Activated T-cell treated with anti-CD3 and anti-CD28 coated beads, Interleukin-2, amount 50 U/mL, for 4 hours (primary cell): ENCODE measurements at regions not wholly inside any gene's neighbourhood (a gene's known extent, or its start where the extent isn't known, plus 50 kb on each side); places are given as distances from the start of the nearest gene placed in this dataset.
A peak's percentile ranks its signal among the peaks of the same experiment; 100 is the strongest.
"Not testable (repeated sequence)": the region's sequence is repeated elsewhere in the genome, so short reads cannot be mapped to it uniquely, and the experiment has no call there.

Experiments used
- ATAC-seq, 2 donors: fragments of 200-7000 bp; cut with Tn5 transposase; one replicate each; pipeline ENCODE4 v1.10.0; 2021
- DNase-seq: peaks from one replicate; pipeline ENCODE4 v3.0.0-alpha.2; 2020
- H3K27me3 Mint-ChIP-seq: one replicate; pipeline ENCODE4 v1.8.0; 2021; ENCODE audit warnings: low read depth, mixed read lengths
- H3K36me3 Mint-ChIP-seq: one replicate; pipeline ENCODE4 v1.8.0; 2022; ENCODE audit warnings: mixed read lengths; ENCODE audit not compliant: insufficient read depth
- H3K4me1 Mint-ChIP-seq: one replicate; pipeline ENCODE4 v1.8.0; 2021; ENCODE audit warnings: low read depth, mixed read lengths
- H3K4me3 Mint-ChIP-seq: one replicate; pipeline ENCODE4 v1.8.0; 2021; ENCODE audit warnings: mild to moderate bottlenecking, moderate library complexity, mixed read lengths
- H3K9me3 Mint-ChIP-seq: one replicate; pipeline ENCODE4 v1.8.0; 2021; ENCODE audit warnings: mixed read lengths

- H3K27me3 Mint-ChIP-seq: peaks cover 2% of the 10 kb centered on the region
- no peaks in the 10 kb centered on the region for H3K36me3 Mint-ChIP-seq
- H3K4me1 Mint-ChIP-seq: no peaks in the 10 kb centered on the region
- H3K4me3 Mint-ChIP-seq: no peak overlapping the region
- DNase-seq (no peak), ATAC-seq (no peak)
- no peaks in the 10 kb centered on the region for H3K9me3 Mint-ChIP-seq
Measured at GRCh38 chr9:7439355-7439995, 360.1 kb downstream of the DMAC1 start.

DNA sequence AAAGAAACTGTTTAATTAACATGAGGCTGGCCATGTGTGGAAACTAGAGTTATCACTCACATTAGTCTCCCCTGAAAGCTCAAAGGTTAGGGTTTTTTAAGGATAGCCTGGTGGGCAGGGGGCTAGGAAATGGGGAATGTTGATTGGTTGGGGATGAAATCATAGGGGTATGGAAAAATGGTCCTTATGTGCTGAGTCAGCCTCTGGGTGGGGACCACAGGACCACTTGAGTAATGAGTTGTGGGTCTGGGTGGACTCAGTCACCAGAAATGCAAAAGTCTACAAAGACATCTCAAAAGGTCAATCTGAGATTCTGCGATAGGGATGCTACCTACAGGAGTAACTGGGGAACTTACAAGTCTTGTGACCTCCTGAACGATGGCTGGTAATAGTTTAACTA is 362.8 kb downstream of the DMAC1 start:
- no peak for ATAC-seq
- H3K36me3 Mint-ChIP-seq: no peaks in the 10 kb centered on the region

DNA sequence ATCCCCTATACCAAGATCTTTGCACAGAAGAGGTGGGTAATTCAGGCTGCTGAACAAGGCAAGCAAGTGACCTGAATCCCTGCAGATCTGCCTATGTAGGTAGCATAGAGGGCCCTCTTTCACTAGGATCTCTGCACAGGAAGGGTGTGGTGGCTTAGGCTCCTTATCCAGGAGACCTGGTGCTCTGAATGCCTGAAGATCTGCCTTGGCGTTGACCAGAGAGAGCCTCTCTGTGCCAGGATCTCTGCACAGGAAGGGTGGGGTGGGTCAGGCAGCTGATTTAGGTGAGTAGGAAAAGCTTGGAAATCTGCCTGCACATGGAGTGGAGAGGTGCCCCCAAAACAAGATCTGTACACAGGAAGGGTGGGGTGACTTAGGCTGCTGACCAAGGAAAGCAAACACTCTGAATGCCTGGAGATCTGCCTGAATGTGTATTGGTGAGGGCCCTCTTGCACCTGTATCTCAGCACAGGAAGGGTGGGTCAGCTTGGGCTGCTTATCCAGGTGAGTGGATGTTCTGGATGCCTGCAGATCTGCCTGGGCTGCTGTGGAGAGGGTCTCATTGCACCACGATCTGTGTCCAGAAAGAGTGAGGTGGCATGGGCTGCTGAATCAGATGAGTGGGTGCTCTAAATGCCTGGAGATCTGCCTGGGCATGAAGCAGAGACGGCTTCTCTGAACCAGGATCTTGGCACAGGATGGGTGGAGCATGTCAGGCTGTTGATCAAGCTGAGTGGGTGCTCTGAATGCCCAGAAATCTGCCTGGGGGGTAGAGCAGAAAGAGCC is 365.9 kb downstream of the DMAC1 start:
- Mint-ChIP-seq H3K4me3 (no peak overlapping the region), H3K4me1 (no peaks in the 10 kb centered on the region), H3K27me3 (no peaks in the 10 kb centered on the region), H3K9me3 (peaks cover 13% of the 10 kb centered on the region), H3K36me3 (no peaks in the 10 kb centered on the region)
- ATAC-seq (no peak), DNase-seq (no peak)

More for the DNA sequence above, 362.8 kb downstream of the DMAC1 start:
- Mint-ChIP-seq H3K4me1 (no peaks in the 10 kb centered on the region), H3K4me3 (no peak overlapping the region), H3K9me3 (peaks cover 7% of the 10 kb centered on the region), H3K27me3 (no peaks in the 10 kb centered on the region)
- no peak for DNase-seq

- Mint-ChIP-seq H3K36me3 (no peaks in the 10 kb centered on the region), H3K27me3 (no peaks in the 10 kb centered on the region), H3K9me3 (peaks cover 15% of the 10 kb centered on the region), H3K4me3 (no peak overlapping the region), H3K4me1 (no peaks in the 10 kb centered on the region)
- DNase-seq (no peak), ATAC-seq (no peak)
Measured at GRCh38 chr9:7432989-7433388, 366.6 kb downstream of the DMAC1 start.

DNA sequence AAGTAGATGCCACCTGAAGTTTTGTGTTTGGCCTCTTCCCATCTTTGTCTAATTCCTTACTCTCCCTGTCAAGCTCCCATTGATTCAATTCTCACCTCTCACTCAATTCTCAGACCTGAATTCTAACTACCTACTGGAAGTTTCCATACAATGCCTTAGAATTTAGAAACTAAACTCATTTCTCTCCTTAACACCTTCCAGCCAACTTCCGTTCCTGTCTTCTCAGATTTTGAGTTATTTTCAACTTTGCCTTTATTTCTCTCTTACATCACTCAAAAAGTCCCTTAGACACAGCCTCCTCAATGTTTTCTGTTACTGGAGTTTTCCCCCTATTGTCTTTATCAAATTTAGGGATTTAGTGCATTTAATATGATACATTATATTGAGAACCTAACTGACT is 382.2 kb downstream of the DMAC1 start:
- not testable (repeated sequence) for H3K27me3 Mint-ChIP-seq, ATAC-seq, H3K4me3 Mint-ChIP-seq, H3K9me3 Mint-ChIP-seq, H3K4me1 Mint-ChIP-seq, DNase-seq, H3K36me3 Mint-ChIP-seq

GRCh38 chr9:7415836-7416235 is 383.7 kb downstream of the DMAC1 start:
- Mint-ChIP-seq H3K9me3 (no peaks in the 10 kb centered on the region), H3K4me1 (no peaks in the 10 kb centered on the region), H3K4me3 (no peak overlapping the region), H3K27me3 (peaks cover 6% of the 10 kb centered on the region), H3K36me3 (no peaks in the 10 kb centered on the region)
- DNase-seq (no peak), ATAC-seq (no peak)

DNA sequence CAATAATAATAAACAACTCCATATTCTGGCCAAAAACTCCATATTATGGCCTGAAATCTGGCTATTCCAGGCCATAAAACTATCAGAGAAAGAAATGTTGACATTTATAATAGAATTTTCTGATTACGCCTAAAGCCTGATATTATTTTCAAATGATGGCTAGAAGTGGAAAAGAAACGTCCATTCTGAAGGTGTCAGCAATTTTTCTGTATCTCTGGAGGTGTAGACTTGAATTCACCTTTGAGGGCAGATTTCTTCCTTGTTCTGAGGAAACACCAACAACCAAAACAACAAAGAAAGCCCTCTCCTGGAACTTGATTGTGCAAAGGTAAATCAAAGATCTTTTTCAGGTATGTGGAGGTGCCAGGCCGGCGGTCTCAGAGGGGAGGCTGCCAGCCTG is 390.7 kb downstream of the DMAC1 start:
- DNase-seq: no peak
- H3K4me3 Mint-ChIP-seq: no peak overlapping the region
- H3K36me3 Mint-ChIP-seq: no peaks in the 10 kb centered on the region
- no peaks in the 10 kb centered on the region for H3K9me3 Mint-ChIP-seq
- H3K4me1 Mint-ChIP-seq: no peaks in the 10 kb centered on the region
- no peak for ATAC-seq
- H3K27me3 Mint-ChIP-seq: peaks cover 6% of the 10 kb centered on the region

- no peak for DNase-seq
- ATAC-seq: no peak
- peaks cover 5% of the 10 kb centered on the region for H3K27me3 Mint-ChIP-seq
- H3K36me3 Mint-ChIP-seq: no peaks in the 10 kb centered on the region
- no peak overlapping the region for H3K4me3 Mint-ChIP-seq
- H3K9me3 Mint-ChIP-seq: no peaks in the 10 kb centered on the region
- H3K4me1 Mint-ChIP-seq: no peaks in the 10 kb centered on the region
Measured at GRCh38 chr9:7407246-7407645, 392.3 kb downstream of the DMAC1 start.

GRCh38 chr9:7405924-7406604 is 393.5 kb downstream of the DMAC1 start:
- H3K4me3 Mint-ChIP-seq: no peak overlapping the region

GRCh38 chr9:7403839-7404487 is 395.6 kb downstream of the DMAC1 start:
- Mint-ChIP-seq H3K4me1 (no peaks in the 10 kb centered on the region), H3K9me3 (no peaks in the 10 kb centered on the region), H3K4me3 (no peak overlapping the region), H3K36me3 (no peaks in the 10 kb centered on the region), H3K27me3 (peaks cover 4% of the 10 kb centered on the region)
- no peak for ATAC-seq
- DNase-seq: no peak

More at GRCh38 chr9:7405924-7406604, 393.5 kb downstream of the DMAC1 start:
- Mint-ChIP-seq H3K27me3 (peaks cover 5% of the 10 kb centered on the region), H3K36me3 (no peaks in the 10 kb centered on the region), H3K9me3 (no peaks in the 10 kb centered on the region), H3K4me1 (no peaks in the 10 kb centered on the region)
- no peak for DNase-seq
- ATAC-seq: peak in 1 of 2 donors; percentile 23

- Mint-ChIP-seq H3K36me3 (no peaks in the 10 kb centered on the region), H3K27me3 (peaks cover 4% of the 10 kb centered on the region), H3K4me1 (no peaks in the 10 kb centered on the region), H3K9me3 (no peaks in the 10 kb centered on the region), H3K4me3 (no peak overlapping the region)
- no peak for DNase-seq
- no peak for ATAC-seq
Measured at GRCh38 chr9:7403028-7403389, 396.6 kb downstream of the DMAC1 start.

- Mint-ChIP-seq H3K4me3 (no peak overlapping the region), H3K36me3 (no peaks in the 10 kb centered on the region), H3K27me3 (peaks cover 4% of the 10 kb centered on the region), H3K4me1 (no peaks in the 10 kb centered on the region), H3K9me3 (no peaks in the 10 kb centered on the region)
- ATAC-seq: no peak
- no peak for DNase-seq
Measured at GRCh38 chr9:7402334-7403027, 397.1 kb downstream of the DMAC1 start.

DNA sequence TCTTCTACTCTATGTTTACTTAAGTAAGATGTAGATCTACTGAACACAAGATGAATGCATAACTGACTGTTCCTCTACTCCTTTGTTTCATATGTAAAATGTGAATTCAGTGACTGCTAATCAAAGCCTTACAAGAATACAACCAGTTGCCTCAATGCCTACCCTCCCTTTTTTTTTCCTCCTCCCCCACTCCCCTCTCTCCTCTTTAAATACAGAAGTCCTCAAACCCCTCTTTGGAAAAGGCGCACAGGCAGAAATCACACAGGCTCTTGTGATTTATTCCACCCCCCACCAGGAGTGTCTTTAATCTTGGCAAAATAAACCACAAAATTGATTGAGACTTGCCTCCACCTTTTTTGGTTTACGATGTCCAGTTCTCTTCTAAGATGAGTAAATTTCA is 398.5 kb downstream of the DMAC1 start:
- Mint-ChIP-seq H3K27me3 (peaks cover 4% of the 10 kb centered on the region), H3K36me3 (no peaks in the 10 kb centered on the region), H3K9me3 (no peaks in the 10 kb centered on the region), H3K4me3 (no peak overlapping the region), H3K4me1 (no peaks in the 10 kb centered on the region)
- ATAC-seq: no peak
- DNase-seq: no peak
